HG02973 (cell line): ENCODE measurements at regions not wholly inside any gene's neighbourhood (a gene's known extent, or its start where the extent isn't known, plus 50 kb on each side); places are given as distances from the start of the nearest gene placed in this dataset.
A peak's percentile ranks its signal among the peaks of the same experiment; 100 is the strongest.

Experiments used
- ATAC-seq: cut with Tn5 transposase; IDR thresholded peaks from one replicate; pipeline ENCODE4 v1.9.1; 2021; ENCODE audit warnings: moderate library complexity; ENCODE audit not compliant: unreplicated experiment

DNA sequence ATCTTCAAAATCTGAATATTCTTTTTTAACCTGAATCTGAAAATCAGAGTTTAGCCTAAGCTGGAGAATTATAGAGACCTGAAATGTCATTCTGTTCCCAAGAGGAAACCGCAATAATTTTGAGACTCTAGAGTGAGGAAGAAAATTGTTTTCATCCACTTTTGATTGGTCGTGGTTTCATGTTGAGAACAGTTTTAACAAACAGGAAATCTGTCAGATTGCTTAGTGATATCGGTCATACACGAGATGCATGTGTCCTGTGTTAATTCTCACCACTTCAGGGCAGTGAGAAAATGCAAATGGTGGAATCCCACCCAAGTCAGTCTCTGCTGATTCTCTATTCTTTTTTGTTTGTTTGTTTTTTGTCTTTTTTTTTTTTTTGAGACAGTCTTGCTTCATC lies 1498.5 kb upstream of the TMEM132C start:
- ATAC-seq = no peak

DNA sequence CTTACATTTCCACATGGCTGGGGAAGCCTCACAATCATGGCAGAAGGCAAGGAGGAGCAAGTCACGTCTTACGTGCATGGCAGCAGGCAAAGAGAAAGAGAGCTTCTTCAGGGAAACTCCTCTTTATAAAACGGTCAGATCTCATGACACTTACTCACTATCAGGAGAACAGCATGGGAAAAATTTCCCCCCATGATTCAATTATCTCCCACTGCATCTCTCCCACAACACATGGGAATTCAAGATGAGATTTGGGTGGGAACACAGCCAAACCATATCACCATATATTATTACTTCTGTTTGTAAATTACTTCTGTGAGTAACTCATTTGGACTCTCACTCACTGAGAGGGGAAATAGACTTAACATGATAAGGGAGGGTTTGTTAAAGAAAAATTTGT lies 1496.8 kb upstream of the TMEM132C start:
- ATAC-seq = no peak

GRCh38 chr12:126772171-126772864 lies 1494.7 kb upstream of the TMEM132C start:
- peak; percentile 81 for ATAC-seq

DNA sequence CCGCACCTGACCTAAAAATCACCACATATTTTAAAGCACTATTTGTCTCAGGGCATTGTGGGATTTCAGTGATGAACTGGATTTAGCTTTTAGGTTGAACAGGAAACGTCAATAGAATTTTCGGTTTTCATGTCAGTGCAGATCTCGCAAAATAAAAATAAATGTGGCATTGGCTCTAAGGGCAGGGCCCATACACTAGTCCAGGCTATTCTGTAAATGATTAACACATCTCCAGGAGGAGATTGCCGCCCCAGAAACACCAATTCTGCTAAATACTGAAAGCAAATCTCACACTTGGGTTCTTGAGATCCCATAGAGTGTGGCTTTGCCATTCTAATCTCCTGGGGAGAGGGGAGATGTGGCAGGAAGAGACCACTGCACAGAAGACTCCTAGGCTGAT lies 1494.0 kb upstream of the TMEM132C start:
- ATAC-seq = no peak

DNA sequence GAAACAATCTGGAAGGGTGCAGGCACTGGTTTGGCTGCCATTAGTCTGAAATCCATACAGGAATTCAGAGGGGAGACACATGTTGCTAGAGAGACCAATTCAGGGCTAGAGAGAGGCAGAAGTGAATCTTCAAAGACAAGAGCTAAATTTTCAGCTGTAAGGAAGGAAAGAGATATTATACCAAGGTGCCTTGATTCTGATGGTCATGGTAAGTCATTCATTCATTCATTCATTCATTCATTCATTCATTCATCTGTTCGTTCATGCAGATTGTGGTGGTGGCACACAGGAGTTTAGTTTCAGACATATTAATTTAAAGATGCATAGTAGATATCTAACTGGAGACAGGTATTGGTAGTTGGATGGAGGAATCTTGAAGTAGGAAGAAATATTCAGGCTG lies 1493.5 kb upstream of the TMEM132C start:
- ATAC-seq = no peak

- ATAC-seq = no peak
Measured at GRCh38 chr12:126776026-126776655, 1490.8 kb upstream of the TMEM132C start.

DNA sequence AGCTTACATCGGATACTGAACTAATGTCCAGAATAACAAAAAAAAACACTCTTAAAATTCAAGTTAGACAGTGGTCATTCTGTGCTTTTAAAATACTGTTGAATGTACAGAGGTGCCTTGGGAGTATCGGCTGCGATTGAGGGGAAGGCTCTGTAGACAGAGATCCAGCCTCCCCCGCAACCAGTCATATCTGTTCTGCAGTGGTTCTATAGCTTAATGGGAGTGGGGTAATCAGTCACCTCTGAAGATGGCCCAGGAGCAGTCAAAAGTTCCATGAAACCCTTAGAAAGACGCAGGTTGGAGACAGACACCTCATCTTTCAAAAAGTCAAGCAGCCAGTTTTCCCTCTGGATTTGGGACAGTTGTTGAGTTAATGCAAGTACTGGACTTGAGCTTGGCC lies 1486.6 kb upstream of the TMEM132C start:
- ATAC-seq = no peak

DNA sequence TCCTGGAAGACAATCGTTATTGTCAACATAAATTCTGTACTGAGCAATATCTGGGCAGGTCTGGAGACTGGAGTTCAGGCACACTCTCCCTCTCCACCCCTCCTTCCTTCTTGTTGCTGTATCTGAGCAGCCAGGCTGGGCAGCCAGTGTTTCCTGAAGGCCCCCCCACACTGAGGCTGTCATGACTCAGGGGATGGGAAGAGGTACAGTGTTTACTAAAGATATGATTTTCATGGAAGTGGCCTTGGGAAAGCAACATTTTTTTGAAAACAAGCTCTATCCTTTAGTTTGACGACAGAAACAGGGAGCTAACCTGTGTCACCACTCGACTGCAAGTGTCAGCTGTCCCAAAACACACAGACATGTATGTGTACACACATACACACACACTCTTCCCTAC lies 1485.4 kb upstream of the TMEM132C start:
- ATAC-seq = no peak

- ATAC-seq = no peak
Measured at GRCh38 chr12:126782083-126782482, 1484.9 kb upstream of the TMEM132C start.

GRCh38 chr12:126784328-126784921 lies 1482.5 kb upstream of the TMEM132C start:
- ATAC-seq = no peak

- no peak for ATAC-seq
Measured at GRCh38 chr12:126789963-126790362, 1477.0 kb upstream of the TMEM132C start.

- no peak for ATAC-seq
Measured at GRCh38 chr12:126791122-126791521, 1475.8 kb upstream of the TMEM132C start.

- ATAC-seq = no peak
Measured at GRCh38 chr12:126792411-126792810, 1474.6 kb upstream of the TMEM132C start.

DNA sequence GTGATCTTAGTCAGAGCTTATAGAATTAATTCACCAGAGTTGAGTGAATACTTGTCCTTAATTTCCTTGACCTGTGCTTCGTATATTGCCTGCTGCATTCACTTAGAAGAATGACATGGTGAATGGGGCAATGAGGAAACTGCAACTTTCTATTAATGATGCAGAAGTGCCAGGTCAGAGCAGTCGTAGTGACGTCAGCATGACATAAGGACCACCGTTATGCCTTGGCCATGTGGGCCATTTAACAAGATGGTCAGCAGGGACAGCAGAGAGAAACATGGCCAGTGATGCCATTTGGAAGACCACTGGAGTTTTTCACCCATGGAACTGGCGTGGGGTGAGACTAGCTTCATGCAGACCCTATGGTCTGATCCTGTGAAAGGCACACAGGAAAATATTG lies 1469.4 kb upstream of the TMEM132C start:
- no peak for ATAC-seq

DNA sequence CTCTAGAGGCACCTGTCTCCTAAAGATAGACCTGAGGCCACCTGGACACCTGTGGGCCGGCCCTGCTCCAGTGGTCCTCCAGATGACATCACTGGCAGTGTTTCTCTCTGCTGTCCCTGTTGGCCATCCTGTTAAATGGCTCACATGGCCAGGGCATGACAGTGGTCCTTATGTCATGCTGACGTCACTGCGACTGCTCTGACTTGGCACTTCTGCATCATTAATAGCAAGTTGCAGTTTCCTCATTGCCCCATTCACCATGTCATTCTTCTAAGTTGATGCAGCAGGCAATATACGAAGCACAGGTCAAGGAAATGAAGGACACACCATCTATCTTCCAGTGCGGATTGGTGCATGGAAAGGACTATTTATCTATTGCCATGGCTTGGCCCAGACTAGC lies 1468.5 kb upstream of the TMEM132C start:
- ATAC-seq = no peak

GRCh38 chr12:126807312-126807865 lies 1459.6 kb upstream of the TMEM132C start:
- no peak for ATAC-seq

- no peak for ATAC-seq
Measured at GRCh38 chr12:126811391-126811790, 1455.6 kb upstream of the TMEM132C start.

- ATAC-seq = no peak
Measured at GRCh38 chr12:126819554-126819953, 1447.4 kb upstream of the TMEM132C start.

GRCh38 chr12:126830778-126831680 lies 1435.9 kb upstream of the TMEM132C start:
- ATAC-seq = no peak

DNA sequence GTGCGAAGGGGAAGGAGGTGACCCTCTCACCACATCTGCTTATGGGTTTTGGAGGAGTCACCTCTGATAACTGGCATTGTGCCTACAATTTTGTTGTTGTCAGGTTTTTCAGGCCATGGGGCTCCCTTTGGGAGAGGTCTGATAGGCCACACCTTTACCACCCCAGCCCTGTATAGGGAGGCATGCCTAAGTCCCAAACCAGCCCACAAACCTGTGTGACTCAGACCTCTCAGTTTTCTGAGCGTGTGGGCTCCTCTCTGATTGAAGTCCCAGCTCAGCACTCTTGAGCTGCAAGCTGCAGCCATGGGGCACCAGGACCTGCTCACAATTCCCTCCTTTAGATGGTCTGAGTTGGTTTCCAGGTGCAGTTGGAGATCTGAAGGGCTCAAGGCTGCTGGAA lies 1429.3 kb upstream of the TMEM132C start:
- ATAC-seq = no peak
